Spleen (tissue), 7 donors: ENCODE measurements at regions not wholly inside any gene's neighbourhood (a gene's known extent, or its start where the extent isn't known, plus 50 kb on each side); places are given as distances from the start of the nearest gene placed in this dataset.

Experiments
- CTCF ChIP-seq, 11 experiments: fragments of 200-600 bp in 7 of 11; fragments of 450-650 bp in 4 of 11; sonication (generic) in 4 of 11; IDR thresholded peaks in 8 of 11; conservative IDR thresholded peaks in 3 of 11; 1 replicate in 7 of 11; 2 replicates in 4 of 11; pipeline versions ENCODE4 v1.4.0 to v1.8.0; 2016 to 2021; ENCODE audit warnings: antibody characterized with exemption in 11 of 11, inconsistent platforms in 4 of 11, mild to moderate bottlenecking in 1 of 11
- POLR2A ChIP-seq, 3 donors: fragments of 450-650 bp; IDR thresholded peaks; one replicate each; pipeline ENCODE4 v1.5.1; 2017; ENCODE audit warnings: antibody characterized with exemption in 3 of 3, mild to moderate bottlenecking in 1 of 3
- donor health status: DM: no; HTN: no; CAD: no; lungs with moderate emphysema.
- donor health status: DM: no; HTN: no; CAD: no.
- donor health status: DM: no; HTN: no; CAD: no.

GRCh38 chr14:28577711-28578131 lies 188.9 kb upstream of the FOXG1 start:
- no peak for TF ChIP-seq POLR2A (IDR thresholded peaks at IDR 0.05)
- TF ChIP-seq CTCF (IDR thresholded peaks at IDR 0.05 in 8 of 11, conservative IDR thresholded peaks at IDR 0.05 in 3 of 11), result no peak
